ENCODE measurements at regions not wholly inside any gene's neighbourhood (a gene's known extent, or its start where the extent isn't known, plus 50 kb on each side); places are given as distances from the start of the nearest gene placed in this dataset.

GRCh38 chr19:30267332-30267731, 104.9 kb upstream of the ZNF536 start:
- TF ChIP-seq POLR2A (IDR thresholded peaks at IDR 0.05) (no peak), CTCF (IDR thresholded peaks at IDR 0.05) (no peak)
